Mucosa of rectum (tissue), 2 donors: ENCODE measurements at regions not wholly inside any gene's neighbourhood (a gene's known extent, or its start where the extent isn't known, plus 50 kb on each side); places are given as distances from the start of the nearest gene placed in this dataset.

Experiments
- H3K27ac ChIP-seq, 2 donors: one replicate each; pipeline ENCODE4 v1.7.0; 2013; ENCODE audit warnings: inconsistent platforms in 2 of 2, low read depth in 2 of 2, low read length in 2 of 2
- H3K27me3 ChIP-seq, 2 donors: one replicate each; pipeline ENCODE4 v1.7.0; 2013; ENCODE audit warnings: low read length in 2 of 2; ENCODE audit not compliant: control insufficient read depth in 2 of 2, insufficient read depth in 2 of 2
- H3K36me3 ChIP-seq, 2 donors: one replicate each; pipeline ENCODE4 v1.7.0; 2013; ENCODE audit warnings: low read length in 2 of 2; ENCODE audit not compliant: control insufficient read depth in 2 of 2, insufficient read depth in 2 of 2
- H3K4me1 ChIP-seq, 2 donors: one replicate each; pipeline ENCODE4 v1.7.0; 2013; ENCODE audit warnings: low read length in 2 of 2, mild to moderate bottlenecking in 1 of 2; ENCODE audit not compliant: control insufficient read depth in 2 of 2, insufficient read depth in 2 of 2
- H3K4me3 ChIP-seq, 2 donors: one replicate each; pipeline ENCODE4 v1.7.0; 2013; ENCODE audit warnings: low read length in 2 of 2
- H3K9ac ChIP-seq, 2 donors: one replicate each; pipeline ENCODE4 v1.7.0; 2013; ENCODE audit warnings: low read length in 2 of 2, low read depth in 1 of 2, mild to moderate bottlenecking in 1 of 2
- H3K9me3 ChIP-seq, 2 donors: one replicate each; pipeline ENCODE4 v1.7.0; 2013; ENCODE audit warnings: low read length in 2 of 2; ENCODE audit not compliant: control insufficient read depth in 2 of 2
- donor health status: healthy.
- donor health status: Normal muscosa, but diverticular disease.

- Histone ChIP-seq H3K4me3 (no peak overlapping the region), H3K9me3 (no peaks in the 10 kb centered on the region), H3K9ac (no peak overlapping the region), H3K4me1 (no peaks in the 10 kb centered on the region), H3K27ac (no peak overlapping the region), H3K36me3 (no peaks in the 10 kb centered on the region), H3K27me3 (no peaks in the 10 kb centered on the region)
These were observed 538.9 kb downstream of the BNC2 start for GRCh38 chr9:16331527-16331926.

GRCh38 chr9:16333691-16334090, 536.8 kb downstream of the BNC2 start:
- H3K4me3 ChIP-seq: no peak overlapping the region
- H3K4me1 ChIP-seq: no peaks in the 10 kb centered on the region
- no peaks in the 10 kb centered on the region for H3K36me3 ChIP-seq
- no peaks in the 10 kb centered on the region for H3K9me3 ChIP-seq
- no peak overlapping the region for H3K9ac ChIP-seq
- H3K27me3 ChIP-seq: no peaks in the 10 kb centered on the region
- no peak overlapping the region for H3K27ac ChIP-seq

DNA sequence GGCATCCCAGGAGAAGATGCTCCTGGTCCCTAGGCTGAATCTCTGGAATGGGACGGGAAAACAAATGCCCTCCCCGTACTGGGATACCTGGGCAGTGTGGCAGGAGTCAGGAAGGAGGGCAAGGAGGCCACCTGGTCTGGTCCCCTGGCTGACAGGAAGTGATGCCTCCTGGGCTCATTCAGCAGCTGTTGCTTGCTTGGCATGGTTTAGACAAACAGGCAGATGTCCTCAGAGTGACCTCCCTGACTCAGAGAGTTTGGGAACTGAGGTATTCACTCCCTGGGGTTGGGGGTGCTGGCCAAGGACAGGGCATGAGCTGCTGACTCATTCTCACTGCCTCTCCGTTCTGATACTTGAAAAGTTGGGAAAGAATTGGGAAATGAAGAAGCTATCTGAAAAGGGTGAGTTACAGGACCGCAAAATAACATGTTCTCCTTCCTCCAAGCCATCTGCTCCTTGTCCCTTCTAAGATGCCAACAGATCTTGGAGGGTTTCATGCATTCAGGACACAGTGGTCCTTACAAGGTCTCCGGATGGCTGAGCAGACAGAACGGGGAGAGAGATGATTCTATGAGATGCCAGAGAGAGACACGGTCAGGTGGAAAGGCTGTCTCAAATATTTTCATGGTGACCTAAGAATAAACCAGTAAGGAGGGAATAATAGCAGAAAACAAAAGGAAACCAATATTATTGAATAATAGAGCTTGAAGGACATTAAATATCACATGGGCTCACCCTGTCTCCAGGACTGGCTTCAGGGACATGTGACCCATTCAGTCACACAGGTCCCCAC, 534.5 kb downstream of the BNC2 start:
- no peak overlapping the region for H3K9ac ChIP-seq
- no peaks in the 10 kb centered on the region for H3K36me3 ChIP-seq
- no peaks in the 10 kb centered on the region for H3K4me1 ChIP-seq
- no peaks in the 10 kb centered on the region for H3K27me3 ChIP-seq
- H3K27ac ChIP-seq: no peak overlapping the region
- no peaks in the 10 kb centered on the region for H3K9me3 ChIP-seq
- no peak overlapping the region for H3K4me3 ChIP-seq

DNA sequence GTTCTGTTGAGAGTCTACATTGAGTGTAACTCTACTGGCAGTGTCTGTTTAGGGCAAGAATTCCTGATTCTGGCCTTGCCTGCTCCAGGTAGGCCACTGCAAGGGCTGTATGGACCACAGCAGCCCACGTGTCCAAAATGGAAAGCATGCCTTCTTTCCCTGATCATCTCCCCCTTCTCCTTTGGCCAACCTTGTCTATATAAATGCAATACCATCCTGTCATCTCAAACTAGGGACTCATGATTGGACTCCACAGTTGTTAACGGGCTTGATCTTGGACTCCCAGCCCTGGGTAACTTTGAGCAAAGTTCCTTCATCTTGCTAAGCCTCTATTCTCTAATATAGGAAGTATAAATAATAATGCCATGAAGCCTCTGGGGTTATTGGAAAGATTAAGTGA, 533.6 kb downstream of the BNC2 start:
- Histone ChIP-seq H3K27ac (no peak overlapping the region), H3K9ac (no peak overlapping the region), H3K27me3 (no peaks in the 10 kb centered on the region), H3K36me3 (no peaks in the 10 kb centered on the region), H3K4me3 (no peak overlapping the region), H3K4me1 (no peaks in the 10 kb centered on the region), H3K9me3 (no peaks in the 10 kb centered on the region)

- Histone ChIP-seq H3K27ac (no peak overlapping the region), H3K9me3 (no peaks in the 10 kb centered on the region), H3K36me3 (no peaks in the 10 kb centered on the region), H3K27me3 (no peaks in the 10 kb centered on the region), H3K4me1 (no peaks in the 10 kb centered on the region), H3K9ac (no peak overlapping the region), H3K4me3 (no peak overlapping the region)
These were observed 533.0 kb downstream of the BNC2 start for GRCh38 chr9:16337322-16338029.

- H3K27me3 ChIP-seq: no peaks in the 10 kb centered on the region
- no peaks in the 10 kb centered on the region for H3K36me3 ChIP-seq
- no peaks in the 10 kb centered on the region for H3K9me3 ChIP-seq
- no peak overlapping the region for H3K27ac ChIP-seq
- H3K9ac ChIP-seq: no peak overlapping the region
- H3K4me1 ChIP-seq: no peaks in the 10 kb centered on the region
- no peak overlapping the region for H3K4me3 ChIP-seq
These were observed 529.3 kb downstream of the BNC2 start for GRCh38 chr9:16341177-16341576.

DNA sequence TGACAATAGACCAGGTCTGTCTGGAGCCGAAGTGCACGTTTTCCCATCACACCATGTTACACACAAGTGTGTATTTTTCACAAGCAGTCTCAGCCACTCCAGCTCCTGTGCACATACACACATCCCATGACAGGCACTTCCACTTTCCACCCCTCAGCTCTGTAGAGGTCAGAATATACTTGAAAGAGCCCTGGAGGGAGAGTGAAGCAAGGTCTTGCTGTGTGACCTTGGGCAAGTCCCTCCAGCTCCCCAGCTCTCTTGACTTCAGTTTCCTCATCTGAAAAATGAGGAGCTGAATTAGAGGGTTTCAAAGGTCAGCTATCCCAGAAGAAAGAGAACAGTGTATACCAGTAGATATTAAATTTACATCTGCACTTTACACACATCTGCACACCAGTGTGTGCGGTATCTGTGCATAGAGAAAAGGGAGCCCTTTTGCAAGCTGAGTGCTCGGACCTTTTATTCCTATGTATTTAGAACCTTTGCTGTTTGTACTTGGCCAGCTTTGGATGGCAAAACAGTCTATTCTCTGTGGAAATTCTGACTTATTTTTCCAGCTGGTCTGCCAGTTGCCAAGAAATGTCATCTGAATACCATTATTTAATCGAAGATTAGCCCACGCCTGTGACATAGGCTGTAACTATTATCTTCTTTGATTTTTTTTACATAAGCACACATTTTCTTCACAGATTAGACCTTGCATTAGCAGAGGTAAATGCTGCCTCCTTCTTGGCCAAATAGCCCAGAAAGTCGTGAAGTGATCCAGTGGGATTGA, 528.0 kb downstream of the BNC2 start:
- H3K4me1 ChIP-seq: no peaks in the 10 kb centered on the region
- no peaks in the 10 kb centered on the region for H3K9me3 ChIP-seq
- no peak overlapping the region for H3K27ac ChIP-seq
- H3K9ac ChIP-seq: no peak overlapping the region
- H3K36me3 ChIP-seq: no peaks in the 10 kb centered on the region
- no peak overlapping the region for H3K4me3 ChIP-seq
- H3K27me3 ChIP-seq: no peaks in the 10 kb centered on the region

DNA sequence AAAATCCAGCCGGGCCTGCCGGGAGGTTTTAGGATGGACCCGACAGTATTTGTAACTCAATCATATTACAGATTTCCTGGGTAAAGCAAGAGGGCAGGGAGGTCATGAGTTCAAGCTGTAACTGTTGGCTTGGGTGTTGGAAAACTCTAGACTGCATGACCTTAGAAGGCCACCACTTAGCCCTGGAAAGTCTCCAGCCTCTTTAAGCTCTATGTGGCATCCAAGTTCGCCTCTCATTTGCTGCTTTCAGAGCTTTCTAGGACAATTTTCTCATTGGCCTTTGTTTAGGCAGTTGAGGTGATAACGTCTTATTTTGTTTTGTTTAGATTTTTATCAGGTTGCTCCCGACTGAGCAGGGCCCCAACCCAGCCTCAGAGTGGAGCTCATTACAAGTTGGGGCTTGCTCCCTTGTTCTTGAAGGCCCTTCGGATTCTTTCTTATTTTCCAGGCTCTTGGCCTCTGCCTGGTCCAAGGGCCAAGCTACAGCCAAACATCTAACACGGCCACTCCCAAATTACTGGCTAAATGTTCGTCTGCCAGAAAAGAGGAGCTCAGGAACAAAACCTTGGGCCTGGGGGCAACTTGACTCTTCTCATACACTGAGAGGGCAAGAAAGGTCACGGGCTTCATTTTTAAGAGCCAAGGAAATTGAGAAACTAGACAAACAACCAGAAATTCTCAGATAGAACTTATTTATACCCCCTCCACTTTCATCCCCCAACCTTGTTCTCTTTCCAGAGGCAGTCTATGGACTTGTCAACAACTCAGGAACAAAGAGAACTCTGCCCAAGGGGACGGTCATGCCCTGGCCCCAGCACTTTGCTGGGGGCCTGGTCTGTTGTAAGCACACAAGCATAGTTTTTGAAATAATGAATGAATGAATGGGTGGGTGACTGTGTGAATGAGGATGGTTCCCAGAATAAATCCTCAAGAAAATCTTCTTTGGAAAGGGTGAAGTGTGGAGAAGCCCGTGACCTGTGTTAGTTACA, 526.9 kb downstream of the BNC2 start:
- Histone ChIP-seq H3K9ac (no peak overlapping the region), H3K27me3 (no peaks in the 10 kb centered on the region), H3K4me1 (no peaks in the 10 kb centered on the region), H3K4me3 (no peak overlapping the region), H3K9me3 (no peaks in the 10 kb centered on the region), H3K36me3 (no peaks in the 10 kb centered on the region), H3K27ac (no peak overlapping the region)

GRCh38 chr9:16344343-16344742, 526.1 kb downstream of the BNC2 start:
- Histone ChIP-seq H3K27me3 (no peaks in the 10 kb centered on the region), H3K4me1 (no peaks in the 10 kb centered on the region), H3K9me3 (no peaks in the 10 kb centered on the region), H3K27ac (no peak overlapping the region), H3K36me3 (no peaks in the 10 kb centered on the region), H3K9ac (no peak overlapping the region), H3K4me3 (no peak overlapping the region)
